Endothelial cell of umbilical vein (primary cell): ENCODE measurements at regions not wholly inside any gene's neighbourhood (a gene's known extent, or its start where the extent isn't known, plus 50 kb on each side); places are given as distances from the start of the nearest gene placed in this dataset.

Source experiments
- BruUV-seq: library from RNA; stranded (reverse); fragments of 400-500 nt; replicated peaks from 2 replicates; lab custom pipeline; 2021; lab: Mats Ljungman, UMichigan
- CTCF ChIA-PET: fragments of 300-600, 350-600 bp; sonication (Branson Sonifier 250); formaldehyde crosslinking; loops from one replicate; lab custom pipeline; 2021; ENCODE audit warnings: antibody characterized with exemption, inconsistent platforms; lab: Charles Lee
- POLR2A ChIA-PET: fragments of 300-600, 350-600 bp; sonication (Branson Sonifier 250); formaldehyde crosslinking; loops from one replicate; lab custom pipeline; 2021; ENCODE audit warnings: antibody characterized with exemption, inconsistent platforms; lab: Charles Lee
- DNase-seq: peaks from one replicate; pipeline ENCODE4 v3.0.0-alpha.2; 2011; ENCODE audit warnings: low read depth, low spot score
- FAIRE-seq: peaks from 2 replicates; lab custom pipeline; 2011; peaks lifted over from hg19 to GRCh38; lab: Jason Lieb, UNC
- H2AFZ ChIP-seq: 2 replicates; pipeline ENCODE4 v1.6.0; 2012; ENCODE audit warnings: low read depth, low read length, control low read depth, inconsistent platforms
- H3K27ac ChIP-seq: 2 replicates; pipeline ENCODE4 v1.5.1; 2011; ENCODE audit warnings: low read depth, mild to moderate bottlenecking, control low read depth, low read length, moderate library complexity; ENCODE audit not compliant: insufficient read depth
- H3K27me3 ChIP-seq, 2 experiments: 2 replicates each; pipeline versions ENCODE4 v1.6.0 to v1.6.1; 2011; ENCODE audit warnings: low read length in 2 of 2, mixed read lengths in 1 of 2; ENCODE audit not compliant: control insufficient read depth in 2 of 2, insufficient read depth in 2 of 2
- H3K36me3 ChIP-seq, 2 experiments: 2 replicates in 1 of 2; 3 replicates in 1 of 2; pipeline ENCODE4 v1.5.1; 2011; ENCODE audit warnings: low read length in 2 of 2, mild to moderate bottlenecking in 1 of 2, moderate library complexity in 1 of 2; ENCODE audit not compliant: control insufficient read depth in 2 of 2, insufficient read depth in 2 of 2; ENCODE audit errors: extremely low read depth in 1 of 2
- H3K4me1 ChIP-seq: 3 replicates; pipeline ENCODE4 v1.5.1; 2011; ENCODE audit warnings: mild to moderate bottlenecking, low read length; ENCODE audit not compliant: control insufficient read depth, insufficient read depth; ENCODE audit errors: extremely low read depth
- H3K4me2 ChIP-seq: 2 replicates; pipeline ENCODE4 v1.6.1; 2011; ENCODE audit warnings: low read length, control low read depth, mixed read lengths; ENCODE audit not compliant: insufficient read depth
- H3K4me3 ChIP-seq, 3 experiments: fragments of 200-600 bp in 1 of 3; sonication (generic), shearing (Covaris generic) in 1 of 3; replicated peaks in 1 of 3; 2 replicates each; pipeline ENCODE4 v1.5.1; 2011 to 2016; ENCODE audit warnings: control low read depth in 3 of 3, low read length in 3 of 3, mild to moderate bottlenecking in 2 of 3, inconsistent platforms in 1 of 3, low read depth in 1 of 3, moderate library complexity in 1 of 3; ENCODE audit not compliant: insufficient read depth in 1 of 3
- H3K79me2 ChIP-seq: 2 replicates; pipeline ENCODE4 v1.6.0; 2012; ENCODE audit warnings: low read length, inconsistent platforms; ENCODE audit not compliant: control insufficient read depth, insufficient read depth
- H3K9ac ChIP-seq: replicated peaks from 2 replicates; pipeline ENCODE3; 2011; ENCODE audit warnings: low read length, control low read depth; ENCODE audit not compliant: insufficient read depth; ENCODE audit errors: extremely low read depth
- H3K9me1 ChIP-seq: replicated peaks from 3 replicates; pipeline ENCODE4 v1.6.0; 2011; ENCODE audit warnings: mild to moderate bottlenecking, low read length; ENCODE audit not compliant: control insufficient read depth, insufficient read depth; ENCODE audit errors: extremely low read depth
- H3K9me3 ChIP-seq: replicated peaks from 2 replicates; pipeline ENCODE4 v1.5.1; 2012; ENCODE audit warnings: low read length, inconsistent platforms; ENCODE audit not compliant: control insufficient read depth, insufficient read depth
- H4K20me1 ChIP-seq: replicated peaks from 2 replicates; pipeline ENCODE3; 2011; ENCODE audit warnings: mild to moderate bottlenecking, low read length; ENCODE audit not compliant: control insufficient read depth, insufficient read depth; ENCODE audit errors: extremely low read depth
- CTCF ChIP-seq, 2 donors: IDR thresholded peaks; 1 replicate in 1 of 2; 2 replicates in 1 of 2; pipeline ENCODE4 v1.5.1; 2011; ENCODE audit warnings: low read length in 2 of 2, mild to moderate bottlenecking in 2 of 2, moderate library complexity in 2 of 2, control low read depth in 1 of 2, inconsistent platforms in 1 of 2, low read depth in 1 of 2; ENCODE audit not compliant: insufficient read depth in 1 of 2; ENCODE audit errors: extremely low read depth in 1 of 2
- EZH2 ChIP-seq: IDR thresholded peaks from 2 replicates; pipeline ENCODE4 v1.6.1; 2012; ENCODE audit warnings: borderline replicate concordance, low read depth, mild to moderate bottlenecking, moderate library complexity, low read length, inconsistent platforms; ENCODE audit not compliant: severe bottlenecking
- FOS ChIP-seq: IDR thresholded peaks from 2 replicates; pipeline ENCODE4 v1.6.1; 2011; ENCODE audit warnings: mild to moderate bottlenecking, low read length, moderate library complexity, borderline replicate concordance; ENCODE audit not compliant: insufficient read depth
- GATA2 ChIP-seq: IDR thresholded peaks from 2 replicates; pipeline ENCODE4 v1.7.0; 2011; ENCODE audit warnings: low read depth, mild to moderate bottlenecking, moderate library complexity, mixed read lengths, low read length; ENCODE audit not compliant: insufficient read length, insufficient read depth
- JUN ChIP-seq: IDR thresholded peaks from 2 replicates; pipeline ENCODE4 v1.6.1; 2011; ENCODE audit warnings: borderline replicate concordance, low read depth; ENCODE audit not compliant: insufficient read length, insufficient read depth
- MAX ChIP-seq: IDR thresholded peaks from 2 replicates; pipeline ENCODE4 v1.6.1; 2011; ENCODE audit not compliant: insufficient read depth, insufficient read length
- MYC ChIP-seq: IDR thresholded peaks from one replicate; pipeline ENCODE4 v1.6.1; 2011; ENCODE audit warnings: mild to moderate bottlenecking, low read depth, low read length
- POLR2A ChIP-seq: IDR thresholded peaks from 2 replicates; pipeline ENCODE4 v1.6.1; 2012; ENCODE audit warnings: low read depth, mild to moderate bottlenecking, control low read depth, low read length
- POLR2AphosphoS5 ChIP-seq: IDR thresholded peaks from 2 replicates; pipeline ENCODE4 v1.6.1; 2012; ENCODE audit warnings: low read depth, mild to moderate bottlenecking, control low read depth, low read length, moderate library complexity; ENCODE audit not compliant: insufficient read depth
- dilution Hi-C: fragments of 300-500 bp; cut with MboI; formaldehyde crosslinking; loops from one replicate; pipeline ENCODE4 v1.15.0; 2019; ENCODE audit warnings: low sequenced_read_pairs; ENCODE audit not compliant: extremely low pct_ligation_motif_present
- intact Hi-C: fragments of 100-400 bp; cut with micrococcal nuclease; formaldehyde crosslinking; loops from one replicate; pipeline ENCODE4 v1.10.0; 2022

GRCh38 chr20:56808117-56808725 is 179.1 kb downstream of the TFAP2C start:
- no TSS peak for BruUV-seq
- Histone ChIP-seq H3K4me3 (no peak overlapping the region), H3K4me1 (no peaks in the 10 kb centered on the region), H4K20me1 (no peaks in the 10 kb centered on the region), H3K27me3 (no peaks in the 10 kb centered on the region), H3K9me3 (no peaks in the 10 kb centered on the region), H3K9me1 (no peaks in the 10 kb centered on the region), H3K4me2 (no peak overlapping the region), H3K27ac (no peak overlapping the region), H2AFZ (no peak overlapping the region), H3K79me2 (no peaks in the 10 kb centered on the region), H3K36me3 (no peaks in the 10 kb centered on the region), H3K9ac (no peak overlapping the region)
- ChIA-PET POLR2A (no interaction called here), CTCF (no interaction called here)
- TF ChIP-seq EZH2 (no peak), MYC (no peak), MAX (no peak), POLR2A (no peak), JUN (no peak), GATA2 (no peak), POLR2AphosphoS5 (no peak), FOS (no peak), CTCF (IDR thresholded peaks at IDR 0.05; ENCODE audit: extremely low read depth in 1 of 2, insufficient read depth in 1 of 2, low read depth in 1 of 2, low read length in 2 of 2) (no peak)
- intact Hi-C loops (no loop called here), dilution Hi-C loops (no loop called here)
- FAIRE-seq: no peak
- no peak for DNase-seq
